NCI-H146 (cell line): ENCODE measurements at regions not wholly inside any gene's neighbourhood (a gene's known extent, or its start where the extent isn't known, plus 50 kb on each side); places are given as distances from the start of the nearest gene placed in this dataset.
A peak's percentile ranks its signal among the peaks of the same experiment; 100 is the strongest.

Experiments
- DNase-seq: peaks from one replicate; lab custom pipeline; 2025; lab: John Stamatoyannopoulos, UW

GRCh38 chrX:9087271-9088040 lies 53.5 kb upstream of the FAM9B start:
- no peak for DNase-seq

GRCh38 chrX:9088896-9089295 lies 55.0 kb upstream of the FAM9B start:
- DNase-seq, result no peak

- DNase-seq, result no peak
Measured at GRCh38 chrX:9090766-9091165, 56.8 kb upstream of the FAM9B start.

- DNase-seq, result no peak
Measured at GRCh38 chrX:9091258-9091657, 57.3 kb upstream of the FAM9B start.

- DNase-seq, result no peak
Measured at GRCh38 chrX:9102956-9103355, 69.0 kb upstream of the FAM9B start.

GRCh38 chrX:9108054-9108453 lies 74.1 kb upstream of the FAM9B start:
- no peak for DNase-seq

GRCh38 chrX:9110808-9111207 lies 76.9 kb upstream of the FAM9B start:
- no peak for DNase-seq

- DNase-seq, result peak; percentile 26
Measured at GRCh38 chrX:9114245-9114644, 80.3 kb upstream of the FAM9B start.

- no peak for DNase-seq
Measured at GRCh38 chrX:9117851-9118250, 83.9 kb upstream of the FAM9B start.

GRCh38 chrX:9122519-9123245 lies 88.8 kb upstream of the FAM9B start:
- DNase-seq, result no peak

- no peak for DNase-seq
Measured at GRCh38 chrX:9127986-9128385, 94.1 kb upstream of the FAM9B start.

GRCh38 chrX:9130031-9130430 lies 96.1 kb upstream of the FAM9B start:
- DNase-seq, result no peak

GRCh38 chrX:9131066-9131465 lies 97.1 kb upstream of the FAM9B start:
- no peak for DNase-seq

- no peak for DNase-seq
Measured at GRCh38 chrX:9132036-9132638, 98.2 kb upstream of the FAM9B start.

GRCh38 chrX:9133426-9133825 lies 99.5 kb upstream of the FAM9B start:
- no peak for DNase-seq

- DNase-seq, result no peak
Measured at GRCh38 chrX:9134366-9134765, 100.4 kb upstream of the FAM9B start.

- DNase-seq, result no peak
Measured at GRCh38 chrX:9135901-9136510, 102.1 kb upstream of the FAM9B start.

- no peak for DNase-seq
Measured at GRCh38 chrX:9137152-9137551, 103.2 kb upstream of the FAM9B start.

- no peak for DNase-seq
Measured at GRCh38 chrX:9141496-9141895, 107.6 kb upstream of the FAM9B start.

- no peak for DNase-seq
Measured at GRCh38 chrX:9144701-9145241, 110.8 kb upstream of the FAM9B start.

- no peak for DNase-seq
Measured at GRCh38 chrX:9146657-9147056, 112.7 kb upstream of the FAM9B start.

GRCh38 chrX:9147086-9147485 lies 113.2 kb upstream of the FAM9B start:
- DNase-seq, result no peak

GRCh38 chrX:9147726-9148125 lies 113.8 kb upstream of the FAM9B start:
- DNase-seq, result no peak
